Amniotic epithelial cell (primary cell): ENCODE measurements at regions not wholly inside any gene's neighbourhood (a gene's known extent, or its start where the extent isn't known, plus 50 kb on each side); places are given as distances from the start of the nearest gene placed in this dataset.
"Not testable (repeated sequence)": the region's sequence is repeated elsewhere in the genome, so short reads cannot be mapped to it uniquely, and the experiment has no call there.

ENCODE experiments used
- DNase-seq: peaks from one replicate; pipeline ENCODE4 v3.0.0-alpha.2; 2010; ENCODE audit warnings: low read depth

DNA sequence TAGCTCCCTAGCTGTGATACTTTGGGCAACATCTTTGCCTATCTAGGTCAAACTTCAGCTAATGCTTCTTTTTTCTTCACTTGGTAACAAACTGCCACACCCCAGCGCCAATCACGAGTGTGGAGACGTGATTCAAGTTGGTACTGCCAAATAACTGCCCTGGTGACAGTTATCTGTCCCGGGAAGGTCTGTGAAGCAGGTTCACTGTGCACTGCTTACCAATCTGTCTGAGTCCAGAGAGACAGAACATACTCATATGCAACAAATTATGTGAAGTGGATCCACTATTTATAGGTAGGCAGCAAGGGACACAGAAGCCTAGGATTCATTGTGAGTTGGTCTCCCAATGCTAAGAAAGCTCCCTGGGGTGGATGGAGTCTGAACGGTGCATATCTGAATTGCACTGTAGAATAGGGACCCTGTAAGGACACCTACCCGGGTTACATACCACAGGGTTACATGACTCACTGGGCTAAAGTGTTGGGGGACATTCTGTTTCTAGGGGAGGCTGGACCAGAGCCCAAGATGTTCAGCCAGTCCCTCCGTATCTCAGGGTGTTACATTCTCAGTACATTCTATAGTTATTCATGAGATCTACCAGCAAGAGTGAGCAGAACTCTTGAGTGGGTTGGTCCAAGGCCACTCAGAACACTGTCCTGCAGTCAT is 95.4 kb upstream of the STC2 start:
- no peak for DNase-seq

DNA sequence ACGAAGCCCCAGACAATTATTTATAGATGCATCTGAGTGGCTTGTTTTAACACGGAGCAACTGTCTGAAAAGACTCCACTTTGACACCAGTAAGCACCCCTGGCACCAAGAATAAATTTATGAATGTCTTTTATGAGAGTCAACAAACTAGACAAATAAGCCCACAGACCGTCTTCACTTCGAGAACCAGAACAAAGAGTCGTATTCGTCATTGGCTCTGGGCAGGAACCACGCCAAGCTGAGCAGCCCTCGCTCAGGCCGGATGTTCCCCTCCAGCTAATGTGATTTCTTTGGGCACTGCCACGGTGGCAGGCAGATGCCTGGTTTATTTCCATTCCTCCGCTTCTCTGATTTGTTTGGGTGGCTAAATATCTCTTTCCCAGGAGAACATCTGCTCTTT is 91.9 kb upstream of the STC2 start:
- no peak for DNase-seq

DNA sequence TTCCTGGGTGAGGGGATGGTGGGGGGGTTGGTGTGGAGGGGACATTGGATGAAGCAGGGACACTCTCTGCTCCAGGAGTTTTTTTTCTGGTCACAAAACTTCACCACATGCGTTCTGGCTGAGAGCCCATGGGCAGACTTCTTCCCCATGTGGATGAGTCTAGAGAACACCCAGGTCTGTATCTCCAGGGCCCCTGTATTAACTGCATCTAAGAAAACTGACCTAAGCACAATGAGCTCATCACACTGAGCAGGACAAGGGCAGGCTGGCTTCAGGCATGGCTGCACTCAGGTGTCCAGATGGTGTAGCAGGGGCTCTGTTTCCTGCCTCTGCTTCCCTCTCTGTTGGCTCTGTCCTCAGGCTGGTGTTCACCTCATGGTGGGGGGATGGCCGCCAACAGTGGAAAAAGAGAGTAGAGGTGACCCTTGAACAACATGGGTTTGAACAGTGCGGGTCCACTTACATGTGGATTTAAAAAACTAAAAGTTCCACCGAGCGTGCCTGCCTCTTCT is 85.3 kb upstream of the STC2 start:
- DNase-seq = no peak

DNA sequence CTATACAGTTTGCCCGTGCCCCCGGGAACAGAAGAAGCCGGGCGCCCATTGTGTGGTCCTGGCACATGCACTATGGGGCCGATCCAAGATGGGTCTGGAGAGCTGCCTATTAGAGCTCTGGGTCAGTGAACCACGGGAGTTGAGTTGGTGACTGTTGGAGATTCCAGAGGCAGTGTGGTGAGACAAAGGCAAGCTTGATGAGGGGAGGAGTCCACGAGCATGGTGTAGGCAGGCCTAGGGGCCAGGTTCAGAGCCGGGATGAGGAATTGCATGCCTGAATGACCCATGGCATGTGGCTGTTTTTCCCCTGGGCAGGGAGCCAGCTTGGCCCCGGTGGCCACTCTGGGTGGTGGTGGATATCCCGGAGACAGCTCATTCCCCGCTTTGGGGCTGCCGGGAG is 84.4 kb upstream of the STC2 start:
- no peak for DNase-seq

DNA sequence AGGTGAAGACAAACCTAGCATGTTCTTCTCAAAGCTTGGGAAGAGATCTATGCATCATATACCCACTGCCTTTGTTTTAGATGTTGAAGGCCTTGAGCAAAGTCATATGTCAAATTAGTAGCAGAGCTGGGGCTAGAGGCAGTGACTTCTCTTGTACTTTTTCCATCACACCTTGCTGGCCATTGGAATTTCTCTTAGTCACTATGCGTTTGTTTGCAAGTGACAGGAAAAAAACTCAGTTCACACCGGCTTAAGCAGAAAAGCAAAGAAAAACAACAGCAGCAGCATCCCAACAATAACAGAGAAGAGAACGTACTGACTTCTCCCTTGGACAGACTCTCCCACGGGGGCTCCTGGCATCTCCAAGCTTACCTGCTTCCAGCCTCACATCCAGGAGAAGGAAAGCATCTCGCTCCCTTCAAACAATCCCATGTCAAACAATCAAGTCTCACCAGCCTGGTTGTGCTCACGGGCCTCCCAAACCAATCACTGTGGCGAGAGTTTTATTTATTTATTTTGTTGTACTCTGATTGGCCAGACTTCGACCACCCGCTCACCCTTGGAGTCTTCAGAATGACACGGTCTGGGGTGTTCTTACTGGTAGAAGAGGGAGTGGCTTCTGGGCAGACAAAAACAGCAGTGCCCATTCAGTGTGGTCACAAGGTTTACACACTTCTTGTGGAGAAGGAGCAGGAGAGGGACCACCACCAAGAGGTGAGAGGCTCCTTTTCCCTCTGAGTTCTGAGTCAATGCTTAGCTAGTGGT is 83.8 kb upstream of the STC2 start:
- no peak for DNase-seq

DNA sequence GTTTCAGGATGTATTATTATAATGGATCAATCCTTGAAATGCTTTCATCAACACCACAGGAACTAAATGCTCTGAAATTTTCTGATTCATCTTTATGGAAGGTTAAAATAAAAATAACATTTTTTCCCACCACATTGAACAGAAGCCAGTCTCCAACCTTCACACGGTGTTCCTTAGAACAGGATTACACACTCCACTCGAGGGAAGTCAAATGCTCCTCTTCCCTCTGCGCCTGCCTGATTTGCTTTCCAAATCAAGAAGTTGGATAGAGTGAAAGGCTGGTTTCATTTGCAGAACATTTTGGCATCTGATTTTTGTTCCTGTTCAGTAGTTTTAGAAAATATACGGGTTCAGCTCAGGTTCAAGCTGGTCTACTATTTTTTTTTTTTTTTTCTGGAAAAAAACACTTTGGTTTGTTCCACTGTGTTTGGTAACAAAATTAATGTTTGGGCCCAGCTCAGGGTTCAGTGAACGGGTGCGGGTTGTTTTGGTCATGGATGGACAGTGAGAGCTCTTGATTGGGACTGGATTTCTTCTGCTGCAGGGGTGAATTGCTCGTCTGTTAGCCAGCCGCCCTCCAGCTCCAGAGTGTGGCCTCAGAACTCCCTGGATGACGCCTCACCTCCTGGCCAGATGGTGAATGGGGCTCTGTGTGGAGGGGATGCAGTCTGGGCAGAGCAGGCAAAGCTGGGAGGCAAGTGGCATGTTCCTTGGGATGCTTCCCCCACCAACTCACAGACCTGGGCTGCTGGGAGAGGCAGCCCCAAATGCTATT is 82.4 kb upstream of the STC2 start:
- DNase-seq = no peak

DNA sequence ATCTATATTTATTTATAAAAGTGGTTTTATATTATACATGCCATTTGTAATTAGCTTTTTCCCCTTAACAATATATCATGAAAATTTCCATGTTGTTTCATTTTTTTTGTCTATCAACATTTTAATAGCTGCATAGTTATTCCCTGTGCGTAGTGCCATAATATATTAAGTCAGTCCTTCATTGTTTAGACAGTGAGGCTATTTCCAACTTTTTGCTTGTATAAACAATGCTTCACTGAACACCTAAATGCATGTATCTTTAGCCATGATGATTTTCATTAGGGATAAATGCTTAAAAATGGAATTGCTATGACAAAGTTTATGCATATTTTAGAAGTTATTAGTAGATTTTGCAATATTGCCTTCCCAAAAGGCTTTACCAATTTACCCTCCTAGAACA is 80.7 kb upstream of the STC2 start:
- DNase-seq = no peak

DNA sequence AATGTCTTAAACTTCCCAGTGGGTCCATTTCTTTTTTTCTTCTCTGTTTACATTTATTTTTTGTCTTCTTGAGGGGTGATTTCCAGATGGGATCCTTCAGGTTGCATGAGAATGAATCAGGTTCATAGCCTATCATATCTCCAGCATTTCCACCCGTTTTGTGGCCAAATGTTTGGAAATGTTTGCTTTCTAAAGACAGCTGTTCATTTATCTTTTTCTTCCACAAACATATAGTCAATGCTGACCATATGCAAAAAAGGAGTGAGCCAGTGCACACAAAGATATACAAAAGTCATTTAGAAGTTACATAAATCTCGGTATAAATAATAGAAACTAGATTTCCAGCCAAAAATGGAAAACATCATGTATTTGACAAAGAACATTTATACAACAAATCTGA is 71.6 kb upstream of the STC2 start:
- DNase-seq = no peak

DNA sequence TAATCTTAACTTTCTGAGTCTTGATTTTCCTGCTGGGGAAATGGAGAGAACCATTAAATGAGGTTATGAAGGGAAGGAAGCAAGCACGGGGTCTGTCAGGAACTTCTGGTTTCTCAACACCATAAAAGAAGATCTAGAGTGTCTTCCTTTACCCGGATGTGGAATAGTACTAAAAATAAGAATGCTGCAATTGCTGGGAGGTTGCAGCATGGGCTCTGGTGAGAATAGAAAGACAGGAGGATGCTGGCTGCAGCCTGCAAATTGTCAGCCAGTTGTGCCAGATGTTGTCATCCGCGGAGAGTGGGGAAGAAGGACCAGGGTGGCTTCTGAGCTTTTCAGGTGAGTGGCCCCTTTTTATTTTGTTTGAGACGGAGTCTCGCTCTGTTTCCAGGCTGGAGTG is 69.3 kb upstream of the STC2 start:
- DNase-seq = no peak

DNA sequence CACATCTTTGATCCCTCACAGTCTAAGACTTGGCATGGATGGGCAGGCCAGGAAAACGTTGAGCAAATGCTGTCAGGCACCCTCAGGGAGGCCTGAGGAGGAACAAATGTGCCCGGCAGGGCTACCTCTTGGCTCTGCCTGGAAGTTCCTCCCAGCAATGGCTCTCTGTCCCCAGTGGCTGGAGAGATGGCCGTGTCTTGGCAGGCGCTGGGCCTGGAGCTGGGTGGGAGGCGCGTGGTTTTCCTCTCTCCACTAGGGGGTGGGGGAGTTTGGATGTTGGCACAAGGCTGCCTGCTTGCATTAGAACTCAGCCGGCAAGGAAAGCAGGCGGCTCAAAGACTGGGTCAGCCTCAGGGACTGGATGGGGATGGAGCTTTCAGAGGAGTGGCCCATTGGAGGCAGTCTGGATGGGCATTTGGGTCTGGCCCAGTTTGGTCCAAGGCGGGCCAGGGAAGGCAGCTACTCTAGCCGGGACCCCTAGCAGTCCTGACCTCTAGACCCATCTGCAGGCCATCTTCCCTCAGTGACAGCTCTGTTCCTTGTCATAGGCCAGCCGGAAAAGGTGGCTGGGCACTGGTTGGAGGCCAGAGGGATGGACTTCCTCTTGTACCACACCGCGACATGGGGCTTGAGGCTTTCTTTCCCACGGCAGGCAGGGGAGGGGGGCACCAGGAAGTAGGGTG is 68.2 kb upstream of the STC2 start:
- no peak for DNase-seq

DNA sequence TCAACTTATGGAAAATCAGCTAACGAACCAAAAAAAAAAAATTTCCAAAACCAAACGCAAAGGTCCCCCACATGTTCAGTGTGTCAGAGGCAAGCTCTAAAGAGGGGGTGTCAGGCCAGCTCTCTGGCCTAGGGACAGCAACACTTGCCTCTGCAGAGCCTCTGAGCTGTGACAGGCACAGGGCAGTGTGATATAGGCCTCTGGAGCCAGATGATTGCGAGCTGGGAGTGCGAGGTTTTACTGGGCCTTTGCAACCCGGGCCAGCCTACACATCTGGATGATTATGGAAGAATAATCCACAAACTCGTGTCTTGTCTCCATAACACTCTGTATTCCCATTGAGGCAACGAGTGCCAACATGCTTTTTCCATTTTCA is 67.7 kb upstream of the STC2 start:
- no peak for DNase-seq

DNA sequence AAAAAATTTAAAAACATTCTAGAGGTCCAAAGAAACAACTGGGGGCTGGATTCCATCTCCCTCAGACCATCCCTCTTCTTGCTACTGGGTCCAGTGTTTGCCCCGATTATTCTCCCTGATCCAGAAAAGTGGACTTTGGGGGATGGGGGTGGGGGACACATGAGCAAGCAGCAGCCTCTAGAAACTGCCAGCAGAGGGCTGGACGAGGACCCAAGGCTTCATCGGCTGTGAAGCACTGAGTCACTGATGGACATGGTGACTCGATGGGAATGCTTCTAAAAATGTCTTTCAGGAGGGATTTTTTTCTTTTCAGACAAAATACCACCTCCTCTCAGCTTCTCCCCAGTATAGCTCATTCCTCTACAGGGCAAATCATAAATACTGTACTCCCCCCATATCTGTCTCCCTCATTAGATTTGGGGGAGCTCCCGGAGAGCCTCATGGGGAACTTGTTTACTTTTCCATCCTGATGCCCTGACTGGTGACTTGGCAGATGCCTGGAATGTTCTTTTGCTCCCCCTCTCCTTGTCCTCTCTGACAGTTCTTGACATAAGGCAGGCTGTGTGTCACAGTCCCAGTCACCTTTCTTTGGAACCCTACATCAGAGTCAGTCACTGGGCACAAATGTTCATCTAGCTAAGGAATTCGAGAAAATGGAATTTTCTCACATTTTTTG is 67.2 kb upstream of the STC2 start:
- DNase-seq = peak; percentile 45

DNA sequence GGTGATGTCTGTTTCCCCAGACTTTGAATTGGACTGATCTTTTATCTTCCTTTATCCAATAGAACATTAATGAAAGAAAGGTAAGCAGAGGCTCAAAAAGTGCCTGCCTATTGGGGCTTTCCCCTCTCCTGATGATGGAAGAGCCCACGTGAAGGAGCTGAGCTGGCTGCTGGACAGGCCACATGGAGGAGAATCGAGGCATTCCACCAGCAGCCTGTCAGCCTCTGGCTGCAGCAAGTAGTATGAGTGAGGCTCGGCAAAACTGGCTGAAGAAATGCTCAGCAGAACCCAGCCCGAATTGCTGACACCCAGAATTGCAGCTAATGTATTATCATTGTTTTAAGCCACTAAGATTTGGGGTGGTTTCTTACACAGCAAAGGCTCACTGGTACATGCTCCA is 66.5 kb upstream of the STC2 start:
- no peak for DNase-seq

DNA sequence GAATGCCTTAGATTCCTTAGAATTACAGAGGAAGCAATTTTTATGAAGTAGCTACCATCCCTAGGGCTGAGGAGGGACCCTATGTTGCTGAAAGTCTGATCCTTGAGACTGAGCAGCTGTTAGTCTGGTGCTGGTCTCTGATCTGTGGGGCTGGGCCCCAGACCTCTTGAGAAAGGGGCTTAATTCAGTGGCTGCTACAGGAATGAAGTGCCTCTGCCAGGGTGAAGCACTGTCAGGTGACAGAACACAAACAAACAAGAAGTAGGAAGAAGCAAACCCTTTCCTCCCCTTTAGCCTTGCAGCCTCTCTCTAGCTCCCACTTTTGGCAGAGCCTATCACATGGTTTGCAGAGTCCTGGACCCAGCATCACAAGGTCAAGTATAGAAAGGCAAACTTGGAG is 64.0 kb upstream of the STC2 start:
- no peak for DNase-seq

DNA sequence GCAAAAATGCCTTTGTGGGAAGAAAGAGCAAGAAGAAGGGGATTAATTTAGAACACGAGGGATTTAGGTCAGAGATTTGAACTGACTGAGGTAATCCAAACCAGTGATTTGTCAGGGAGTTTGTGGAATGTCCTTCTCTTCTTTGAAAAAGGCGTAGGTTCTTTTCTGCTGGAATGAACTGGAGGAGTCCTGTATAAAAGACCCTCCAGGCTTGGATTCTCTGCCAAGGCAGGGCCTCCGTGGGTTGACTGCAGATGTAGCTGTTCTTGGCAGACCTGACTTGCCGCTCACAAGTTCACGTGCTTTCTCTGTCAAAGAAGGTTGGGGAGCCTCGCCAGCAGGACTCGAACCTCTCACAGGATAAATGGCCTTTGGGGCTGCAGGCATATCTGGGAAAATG is 62.8 kb upstream of the STC2 start:
- peak; percentile 18 for DNase-seq

DNA sequence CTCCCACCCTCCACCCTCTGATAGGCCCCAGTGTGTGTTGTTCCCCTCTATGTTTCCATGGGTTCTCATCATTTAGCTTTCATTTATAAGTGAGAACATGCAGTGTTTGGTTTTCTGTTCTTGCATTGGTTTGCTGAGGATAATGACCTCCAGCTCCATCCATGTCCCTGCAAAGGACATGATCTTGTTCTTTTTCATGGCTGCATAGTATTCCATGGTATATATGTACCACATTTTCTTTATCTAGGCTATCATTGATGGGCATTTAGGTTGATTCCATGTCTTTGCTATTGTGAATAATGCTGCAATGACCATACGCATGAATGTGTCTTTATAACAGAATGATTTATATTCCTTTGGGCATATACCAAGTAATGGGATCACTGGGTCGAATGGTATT is 59.1 kb upstream of the STC2 start:
- not testable (repeated sequence) for DNase-seq

DNA sequence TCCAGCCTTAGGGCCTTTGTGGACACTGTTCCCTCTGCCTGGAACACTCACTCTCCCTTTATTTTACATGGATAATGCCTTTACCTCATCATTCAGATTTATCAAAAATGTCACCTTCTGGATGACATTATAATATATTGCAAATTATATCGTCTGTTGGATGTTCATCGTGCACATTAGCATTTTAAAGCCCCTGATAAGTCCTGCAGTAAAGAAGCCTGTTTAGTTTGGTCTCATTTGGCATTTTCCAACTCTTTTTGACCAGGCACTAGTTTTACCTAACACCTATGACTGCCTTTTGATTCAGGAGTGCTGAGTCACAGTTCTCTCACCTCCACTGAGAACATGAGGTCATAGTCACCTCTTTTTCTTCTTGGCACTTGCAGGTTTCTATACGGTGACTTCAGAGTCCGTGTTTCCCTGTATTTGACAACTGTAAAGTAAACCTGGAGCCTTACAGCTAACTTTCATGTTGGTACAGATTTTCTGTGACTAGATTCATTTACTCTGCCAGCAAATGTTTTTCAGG is 57.7 kb upstream of the STC2 start:
- no peak for DNase-seq

DNA sequence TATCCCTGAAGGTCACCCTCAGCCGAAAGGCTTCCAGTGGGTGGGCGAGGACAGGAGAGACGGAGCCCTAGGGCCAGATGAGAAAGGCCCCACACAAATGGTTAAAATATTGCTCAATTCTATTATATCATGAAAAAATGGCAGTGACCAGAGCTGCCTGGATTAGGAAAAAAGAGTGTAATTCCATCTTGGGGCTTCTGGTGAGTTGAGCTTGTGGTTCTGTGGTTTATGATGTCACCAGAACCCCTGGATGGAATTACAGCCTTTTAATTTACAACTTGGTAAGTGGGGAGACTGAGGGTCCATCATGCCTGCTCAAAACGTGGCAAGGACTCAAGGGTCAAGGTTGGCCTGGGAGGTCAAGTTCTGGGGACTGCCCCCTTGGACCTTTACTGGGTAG is 55.5 kb upstream of the STC2 start:
- peak; percentile 67 for DNase-seq

DNA sequence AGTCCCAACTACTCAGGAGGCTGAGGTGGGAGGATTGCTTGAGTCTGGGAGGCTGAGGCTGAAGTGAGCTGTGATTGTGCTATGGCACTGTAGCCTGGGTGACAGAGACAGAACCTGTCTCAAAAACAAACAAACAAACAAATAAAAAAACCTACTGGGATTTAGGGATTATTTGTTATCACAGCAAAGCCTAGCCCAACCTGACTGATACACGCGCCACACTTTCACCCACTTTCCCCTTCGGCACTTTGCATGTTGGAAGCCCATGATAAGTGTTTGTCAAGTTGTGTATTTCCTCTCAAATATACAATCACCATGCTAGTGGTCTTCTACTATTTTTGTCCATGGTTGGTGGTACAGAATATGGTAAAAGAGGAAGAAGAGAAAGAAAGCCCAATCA is 50.5 kb upstream of the STC2 start:
- DNase-seq = no peak
